ENCODE measurements at regions not wholly inside any gene's neighbourhood (a gene's known extent, or its start where the extent isn't known, plus 50 kb on each side); places are given as distances from the start of the nearest gene placed in this dataset.

DNA sequence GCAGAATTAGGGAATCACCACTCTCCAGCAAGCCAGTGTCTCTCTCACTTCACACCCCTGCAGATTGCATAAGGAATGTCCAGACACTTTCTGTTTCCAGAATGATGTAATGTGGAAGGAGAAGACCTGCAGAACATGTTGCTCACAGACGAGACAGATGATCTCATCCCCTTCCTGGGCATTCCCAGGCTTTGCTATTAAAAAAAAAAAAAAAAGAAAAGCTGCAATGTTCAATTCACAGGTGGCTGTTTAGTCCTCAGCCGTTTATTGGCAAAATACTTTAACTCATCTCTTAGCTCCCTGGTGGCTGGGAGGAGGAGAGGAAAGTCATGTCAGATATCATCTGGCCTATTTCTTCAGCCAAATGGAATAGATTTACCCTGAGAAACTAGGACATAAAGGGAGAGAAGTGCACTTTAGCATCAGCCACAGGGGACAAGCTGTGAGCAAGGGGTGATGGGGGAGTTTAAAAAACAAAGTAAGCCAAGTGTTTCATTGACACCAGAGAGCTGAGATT, 95.9 kb upstream of the TNC start (continued):
- no peak for TF ChIP-seq REST (IDR thresholded peaks at IDR 0.05; ENCODE audit: low read depth, low read length)
- no peak for TF ChIP-seq ELF1 (IDR thresholded peaks at IDR 0.05)
- peak; percentile 70 for TF ChIP-seq JUND (IDR thresholded peaks at IDR 0.05)
- TF ChIP-seq USF2 (IDR thresholded peaks at IDR 0.05; ENCODE audit: borderline replicate concordance, low read depth, low read length), result no peak
- no peak for TF ChIP-seq FOXM1 (IDR thresholded peaks at IDR 0.05; ENCODE audit: low read depth)
- TF ChIP-seq EP300 (IDR thresholded peaks at IDR 0.05; ENCODE audit: borderline replicate concordance in 1 of 2, low read depth in 1 of 2, low read length in 1 of 2), result peak in 1 of 2 experiments; percentile 68; a peak in 2 of 4 replicates
- TF ChIP-seq, protein P1, sequence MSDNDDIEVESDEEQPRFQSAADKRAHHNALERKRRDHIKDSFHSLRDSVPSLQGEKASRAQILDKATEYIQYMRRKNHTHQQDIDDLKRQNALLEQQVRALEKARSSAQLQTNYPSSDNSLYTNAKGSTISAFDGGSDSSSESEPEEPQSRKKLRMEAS (IDR thresholded peaks at IDR 0.05; ENCODE audit: low read depth), result peak; percentile 83
- peak; percentile 9; the same call in 1 of the 2 replicates for TF ChIP-seq RCOR1 (IDR thresholded peaks at IDR 0.05; ENCODE audit: low read length)
- TF ChIP-seq RXRA (IDR thresholded peaks at IDR 0.05; ENCODE audit: borderline replicate concordance, low read depth), result no peak
- peak; percentile 44; the same call in 1 of the 2 replicates for TF ChIP-seq POLR2AphosphoS5 (IDR thresholded peaks at IDR 0.05; ENCODE audit: low read depth, low read length)
- no peak for TF ChIP-seq SMC3 (IDR thresholded peaks at IDR 0.05; ENCODE audit: low read depth, low read length)
- no peak for TF ChIP-seq YY1 (IDR thresholded peaks at IDR 0.05; ENCODE audit: low read depth)
- peak; percentile 53; the same call in 1 of the 2 replicates for TF ChIP-seq FOSL2 (IDR thresholded peaks at IDR 0.05; ENCODE audit: borderline replicate concordance, low read depth)
- TF ChIP-seq, protein P2, sequence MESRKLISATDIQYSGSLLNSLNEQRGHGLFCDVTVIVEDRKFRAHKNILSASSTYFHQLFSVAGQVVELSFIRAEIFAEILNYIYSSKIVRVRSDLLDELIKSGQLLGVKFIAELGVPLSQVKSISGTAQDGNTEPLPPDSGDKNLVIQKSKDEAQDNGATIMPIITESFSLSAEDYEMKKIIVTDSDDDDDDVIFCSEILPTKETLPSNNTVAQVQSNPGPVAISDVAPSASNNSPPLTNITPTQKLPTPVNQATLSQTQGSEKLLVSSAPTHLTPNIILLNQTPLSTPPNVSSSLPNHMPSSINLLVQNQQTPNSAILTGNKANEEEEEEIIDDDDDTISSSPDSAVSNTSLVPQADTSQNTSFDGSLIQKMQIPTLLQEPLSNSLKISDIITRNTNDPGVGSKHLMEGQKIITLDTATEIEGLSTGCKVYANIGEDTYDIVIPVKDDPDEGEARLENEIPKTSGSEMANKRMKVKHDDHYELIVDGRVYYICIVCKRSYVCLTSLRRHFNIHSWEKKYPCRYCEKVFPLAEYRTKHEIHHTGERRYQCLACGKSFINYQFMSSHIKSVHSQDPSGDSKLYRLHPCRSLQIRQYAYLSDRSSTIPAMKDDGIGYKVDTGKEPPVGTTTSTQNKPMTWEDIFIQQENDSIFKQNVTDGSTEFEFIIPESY (IDR thresholded peaks at IDR 0.05; ENCODE audit: borderline replicate concordance, low read depth), result no peak
- TF ChIP-seq GABPA (IDR thresholded peaks at IDR 0.05; ENCODE audit: low read depth), result no peak
- TF ChIP-seq CHD2 (IDR thresholded peaks at IDR 0.05; ENCODE audit: low read length, partially characterized antibody), result no peak
- TF ChIP-seq NFIC (IDR thresholded peaks at IDR 0.05; ENCODE audit: borderline replicate concordance), result peak; percentile 46; the same call in 1 of the 2 replicates
- TF ChIP-seq GATA2 (CRISPR knock-in tag; IDR thresholded peaks at IDR 0.05), result no peak
- no peak for TF ChIP-seq TAF1 (IDR thresholded peaks at IDR 0.05; ENCODE audit: borderline replicate concordance, low read depth, low read length)
- TF ChIP-seq, protein P3, sequence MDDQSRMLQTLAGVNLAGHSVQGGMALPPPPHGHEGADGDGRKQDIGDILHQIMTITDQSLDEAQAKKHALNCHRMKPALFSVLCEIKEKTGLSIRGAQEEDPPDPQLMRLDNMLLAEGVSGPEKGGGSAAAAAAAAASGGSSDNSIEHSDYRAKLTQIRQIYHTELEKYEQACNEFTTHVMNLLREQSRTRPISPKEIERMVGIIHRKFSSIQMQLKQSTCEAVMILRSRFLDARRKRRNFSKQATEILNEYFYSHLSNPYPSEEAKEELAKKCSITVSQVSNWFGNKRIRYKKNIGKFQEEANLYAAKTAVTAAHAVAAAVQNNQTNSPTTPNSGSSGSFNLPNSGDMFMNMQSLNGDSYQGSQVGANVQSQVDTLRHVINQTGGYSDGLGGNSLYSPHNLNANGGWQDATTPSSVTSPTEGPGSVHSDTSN (IDR thresholded peaks at IDR 0.05), result peak; percentile 67; the same call in 1 of the 2 replicates

Data from SK-N-SH (cell line).